ENCODE measurements at regions not wholly inside any gene's neighbourhood (a gene's known extent, or its start where the extent isn't known, plus 50 kb on each side); places are given as distances from the start of the nearest gene placed in this dataset.

DNA sequence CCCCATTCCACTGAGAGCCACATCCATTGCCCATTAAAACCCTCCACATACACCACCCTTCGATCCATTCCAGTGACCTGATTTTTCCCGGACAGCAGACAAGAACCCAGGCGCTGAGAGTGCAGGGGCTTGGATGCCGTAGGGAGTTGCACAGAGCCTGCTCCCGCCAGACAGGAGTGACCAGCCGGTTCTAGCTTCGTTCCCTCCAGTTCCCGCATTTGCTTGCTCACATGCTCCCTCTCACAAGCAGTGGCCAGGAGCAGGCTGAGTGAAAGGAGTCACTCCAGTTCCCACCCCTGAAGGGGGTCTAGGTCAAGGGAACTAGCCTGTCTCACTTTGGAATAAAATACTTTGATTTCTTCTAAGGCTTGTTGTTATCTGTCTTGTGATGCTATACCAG is 119.5 kb downstream of the SKIDA1 start:
- no peaks in the 10 kb centered on the region for H3K9me2 ChIP-seq (ENCODE audit: insufficient read depth, low read length)
- no peaks in the 10 kb centered on the region for H3K27me3 ChIP-seq (ENCODE audit: insufficient read depth, low read depth, low read length)
- TF ChIP-seq POLR2AphosphoS5 (IDR thresholded peaks at IDR 0.05) (no peak), EP300 (conservative IDR thresholded peaks at IDR 0.05; ENCODE audit: poor library complexity, severe bottlenecking) (no peak), EZH2 (IDR thresholded peaks at IDR 0.05; ENCODE audit: borderline replicate concordance, insufficient read depth, low read length, poor library complexity, severe bottlenecking) (no peak), CTCF (IDR thresholded peaks at IDR 0.05; ENCODE audit: poor library complexity, severe bottlenecking) (no peak), MXI1 (conservative IDR thresholded peaks at IDR 0.05; ENCODE audit: poor library complexity, severe bottlenecking) (no peak), REST (IDR thresholded peaks at IDR 0.05; ENCODE audit: borderline replicate concordance) (no peak), RAD21 (conservative IDR thresholded peaks at IDR 0.05) (no peak), TAF1 (IDR thresholded peaks at IDR 0.05; ENCODE audit: low read depth) (no peak), SMC3 (conservative IDR thresholded peaks at IDR 0.05; ENCODE audit: poor library complexity) (no peak)
- no peaks in the 10 kb centered on the region for H3K36me3 ChIP-seq (ENCODE audit: insufficient read depth, low read length)
- H4K20me1 ChIP-seq (ENCODE audit: insufficient read depth), result no peaks in the 10 kb centered on the region
- H3K4me2 ChIP-seq (ENCODE audit: low read length), result no peak overlapping the region
- H3K9me3 ChIP-seq (ENCODE audit: low read length), result no peaks in the 10 kb centered on the region
- no peak overlapping the region for H3K4me3 ChIP-seq (ENCODE audit: low read length)
- no peaks in the 10 kb centered on the region for H3K79me2 ChIP-seq (replicated peaks; ENCODE audit: insufficient read depth, low read length)
- no peak overlapping the region for H2AFZ ChIP-seq (ENCODE audit: low read depth, low read length)
- no peaks in the 10 kb centered on the region for H3F3A ChIP-seq (ENCODE audit: insufficient read depth, low read length, poor library complexity, severe bottlenecking)
- H3K9ac ChIP-seq (ENCODE audit: low read length), result no peak overlapping the region
- H3K27ac ChIP-seq (ENCODE audit: low read length), result no peak overlapping the region

GRCh38 chr10:21403256-21404015 is 122.0 kb downstream of the SKIDA1 start:
- TF ChIP-seq POLR2AphosphoS5 (IDR thresholded peaks at IDR 0.05), result no peak
- no peak for TF ChIP-seq RAD21 (conservative IDR thresholded peaks at IDR 0.05)
- no peak for TF ChIP-seq SMC3 (conservative IDR thresholded peaks at IDR 0.05; ENCODE audit: poor library complexity)
- TF ChIP-seq MXI1 (conservative IDR thresholded peaks at IDR 0.05; ENCODE audit: poor library complexity, severe bottlenecking), result no peak
- no peak for TF ChIP-seq CTCF (IDR thresholded peaks at IDR 0.05; ENCODE audit: poor library complexity, severe bottlenecking)
- TF ChIP-seq REST (IDR thresholded peaks at IDR 0.05; ENCODE audit: borderline replicate concordance), result no peak
- no peak for TF ChIP-seq TAF1 (IDR thresholded peaks at IDR 0.05; ENCODE audit: low read depth)
- no peak for TF ChIP-seq EZH2 (IDR thresholded peaks at IDR 0.05; ENCODE audit: borderline replicate concordance, insufficient read depth, low read length, poor library complexity, severe bottlenecking)
- TF ChIP-seq EP300 (conservative IDR thresholded peaks at IDR 0.05; ENCODE audit: poor library complexity, severe bottlenecking), result no peak

More at GRCh38 chr10:21403256-21404015, 122.0 kb downstream of the SKIDA1 start:
- no peaks in the 10 kb centered on the region for H3K36me3 ChIP-seq (ENCODE audit: insufficient read depth, low read length)
- H3K9ac ChIP-seq (ENCODE audit: low read length), result no peak overlapping the region
- no peaks in the 10 kb centered on the region for H3F3A ChIP-seq (ENCODE audit: insufficient read depth, low read length, poor library complexity, severe bottlenecking)
- H3K27me3 ChIP-seq (ENCODE audit: insufficient read depth, low read depth, low read length), result no peaks in the 10 kb centered on the region
- no peaks in the 10 kb centered on the region for H3K9me2 ChIP-seq (ENCODE audit: insufficient read depth, low read length)
- no peak overlapping the region for H2AFZ ChIP-seq (ENCODE audit: low read depth, low read length)
- H3K79me2 ChIP-seq (replicated peaks; ENCODE audit: insufficient read depth, low read length), result no peaks in the 10 kb centered on the region
- H4K20me1 ChIP-seq (ENCODE audit: insufficient read depth), result no peaks in the 10 kb centered on the region
- no peaks in the 10 kb centered on the region for H3K9me3 ChIP-seq (ENCODE audit: low read length)
- no peak overlapping the region for H3K4me2 ChIP-seq (ENCODE audit: low read length)
- H3K4me3 ChIP-seq (ENCODE audit: low read length), result no peak overlapping the region
- no peak overlapping the region for H3K27ac ChIP-seq (ENCODE audit: low read length)
